Upper lobe of left lung (tissue), 4 donors: ENCODE measurements at regions not wholly inside any gene's neighbourhood (a gene's known extent, or its start where the extent isn't known, plus 50 kb on each side); places are given as distances from the start of the nearest gene placed in this dataset.

Experiments used
- CTCF ChIP-seq, 6 experiments: fragments of 450-650 bp in 4 of 6; fragments of 200-600 bp in 2 of 6; sonication (generic) in 2 of 6; IDR thresholded peaks; one replicate each; pipeline ENCODE4 v1.5.1; 2016 to 2019; ENCODE audit warnings: antibody characterized with exemption in 6 of 6
- EP300 ChIP-seq, 4 donors: sonication (generic); formaldehyde crosslinking; IDR thresholded peaks; one replicate each; pipeline ENCODE4 v1.5.1; 2017; ENCODE audit warnings: antibody characterized with exemption in 4 of 4, control low read depth in 2 of 4
- POLR2A ChIP-seq, 4 donors: fragments of 450-650 bp; IDR thresholded peaks; one replicate each; pipeline ENCODE4 v1.5.1; 2016 to 2017; ENCODE audit warnings: antibody characterized with exemption in 4 of 4, mild to moderate bottlenecking in 2 of 4
- POLR2AphosphoS5 ChIP-seq, 2 donors: sonication (generic); formaldehyde crosslinking; IDR thresholded peaks; one replicate each; pipeline ENCODE4 v1.5.1; 2017; ENCODE audit warnings: antibody characterized with exemption in 2 of 2

- TF ChIP-seq CTCF (IDR thresholded peaks at IDR 0.05) (no peak), POLR2A (IDR thresholded peaks at IDR 0.05) (no peak), POLR2AphosphoS5 (IDR thresholded peaks at IDR 0.05) (no peak), EP300 (IDR thresholded peaks at IDR 0.05) (no peak)
Observed at GRCh38 chr6:30267423-30267822, 54.2 kb upstream of the TRIM26 start.
